C4-2B (cell line): ENCODE measurements at regions not wholly inside any gene's neighbourhood (a gene's known extent, or its start where the extent isn't known, plus 50 kb on each side); places are given as distances from the start of the nearest gene placed in this dataset.

Experiments
- ZFX ChIP-seq: fragments of 450-650 bp; IDR thresholded peaks from 2 replicates; pipeline ENCODE4 v1.6.1; 2017
- TF ChIP-seq, protein P1 (sequence below): fragments of 450-650 bp; conservative IDR thresholded peaks from 2 replicates; pipeline ENCODE4 v1.5.1; 2017; ENCODE audit warnings: mild to moderate bottlenecking

DNA sequence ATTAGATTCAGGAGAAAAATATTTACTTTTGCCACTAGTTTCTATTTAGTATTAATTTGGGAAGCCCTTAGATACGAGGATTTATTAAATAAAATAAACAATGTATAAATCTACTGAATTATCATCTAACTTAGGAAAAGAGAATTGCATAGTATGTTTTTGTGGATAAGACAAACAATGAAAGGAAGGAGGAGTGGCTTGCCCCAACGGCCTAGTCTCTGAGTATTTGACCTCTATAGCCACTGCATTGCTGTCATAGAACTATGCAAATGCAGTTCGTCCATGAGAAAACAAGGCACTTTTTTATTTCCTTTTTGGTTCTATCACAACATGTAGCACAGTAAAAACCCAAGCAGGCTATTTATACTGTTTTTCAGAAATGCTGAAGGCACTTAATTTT, 321.2 kb upstream of the CCNH start:
- TF ChIP-seq, protein P1, sequence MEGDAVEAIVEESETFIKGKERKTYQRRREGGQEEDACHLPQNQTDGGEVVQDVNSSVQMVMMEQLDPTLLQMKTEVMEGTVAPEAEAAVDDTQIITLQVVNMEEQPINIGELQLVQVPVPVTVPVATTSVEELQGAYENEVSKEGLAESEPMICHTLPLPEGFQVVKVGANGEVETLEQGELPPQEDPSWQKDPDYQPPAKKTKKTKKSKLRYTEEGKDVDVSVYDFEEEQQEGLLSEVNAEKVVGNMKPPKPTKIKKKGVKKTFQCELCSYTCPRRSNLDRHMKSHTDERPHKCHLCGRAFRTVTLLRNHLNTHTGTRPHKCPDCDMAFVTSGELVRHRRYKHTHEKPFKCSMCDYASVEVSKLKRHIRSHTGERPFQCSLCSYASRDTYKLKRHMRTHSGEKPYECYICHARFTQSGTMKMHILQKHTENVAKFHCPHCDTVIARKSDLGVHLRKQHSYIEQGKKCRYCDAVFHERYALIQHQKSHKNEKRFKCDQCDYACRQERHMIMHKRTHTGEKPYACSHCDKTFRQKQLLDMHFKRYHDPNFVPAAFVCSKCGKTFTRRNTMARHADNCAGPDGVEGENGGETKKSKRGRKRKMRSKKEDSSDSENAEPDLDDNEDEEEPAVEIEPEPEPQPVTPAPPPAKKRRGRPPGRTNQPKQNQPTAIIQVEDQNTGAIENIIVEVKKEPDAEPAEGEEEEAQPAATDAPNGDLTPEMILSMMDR: no peak
- no peak for TF ChIP-seq ZFX
